GM13976 (cell line): ENCODE measurements at regions not wholly inside any gene's neighbourhood (a gene's known extent, or its start where the extent isn't known, plus 50 kb on each side); places are given as distances from the start of the nearest gene placed in this dataset.
A peak's percentile ranks its signal among the peaks of the same experiment; 100 is the strongest.

ENCODE experiments used
- DNase-seq: peaks from one replicate; pipeline ENCODE4 v3.0.0; 2012; ENCODE audit warnings: low spot score
- CTCF ChIP-seq: IDR thresholded peaks from 2 replicates; pipeline ENCODE4 v1.5.1; 2012; ENCODE audit warnings: borderline replicate concordance, mild to moderate bottlenecking; ENCODE audit not compliant: insufficient read depth; ENCODE audit errors: extremely low read depth, missing control alignments, control extremely low read depth
- in situ Hi-C: fragments of 300-500 bp; cut with MboI; formaldehyde crosslinking; loops from one replicate; pipeline ENCODE4 v1.12.0; 2022; ENCODE audit warnings: low sequenced_read_pairs, mixed read lengths, inconsistent platforms; ENCODE audit not compliant: unreplicated experiment

- in situ Hi-C loops = no loop called here
- no peak for TF ChIP-seq CTCF
- no peak for DNase-seq
Observed at GRCh38 chr3:120516136-120516535, 65.3 kb upstream of the FSTL1 start.

- in situ Hi-C loops = no loop called here
- no peak for TF ChIP-seq CTCF
- no peak for DNase-seq
Observed at GRCh38 chr3:120512655-120513054, 61.9 kb upstream of the FSTL1 start.

- peak; percentile 24 for TF ChIP-seq CTCF
- DNase-seq = peak; percentile 10
- in situ Hi-C loops = no loop called here
Observed at GRCh38 chr3:120506828-120507774, 56.3 kb upstream of the FSTL1 start.

GRCh38 chr3:120506076-120506827, 55.5 kb upstream of the FSTL1 start:
- in situ Hi-C loops = no loop called here
- no peak for DNase-seq

GRCh38 chr3:120503727-120504616, 53.2 kb upstream of the FSTL1 start:
- no peak for DNase-seq
- in situ Hi-C loops = no loop called here
- no peak for TF ChIP-seq CTCF

More at GRCh38 chr3:120506076-120506827, 55.5 kb upstream of the FSTL1 start:
- no peak for TF ChIP-seq CTCF

- no peak for DNase-seq
- no peak for TF ChIP-seq CTCF
- in situ Hi-C loops = no loop called here
Observed at GRCh38 chr3:120502116-120502515, 51.3 kb upstream of the FSTL1 start.
